ENCODE measurements at regions not wholly inside any gene's neighbourhood (a gene's known extent, or its start where the extent isn't known, plus 50 kb on each side); places are given as distances from the start of the nearest gene placed in this dataset.

- TF ChIP-seq NR2F1 (conservative IDR thresholded peaks at IDR 0.05) (no peak), NBN (IDR thresholded peaks at IDR 0.05) (no peak), CBFB (IDR thresholded peaks at IDR 0.05; ENCODE audit: low read depth) (no peak), MYC (IDR thresholded peaks at IDR 0.05; ENCODE audit: insufficient read depth, insufficient read length, insufficient replicate concordance, low read length, severe bottlenecking) (no peak), SIN3A (IDR thresholded peaks at IDR 0.05; ENCODE audit: low read depth, low read length) (no peak), ATF2 (IDR thresholded peaks at IDR 0.05; ENCODE audit: low read length) (no peak), IKZF1 (conservative IDR thresholded peaks at IDR 0.05) (no peak), CEBPZ (IDR thresholded peaks at IDR 0.05; ENCODE audit: low read depth, low read length) (no peak), ESRRA (IDR thresholded peaks at IDR 0.05; ENCODE audit: low read length) (no peak), NFYB (IDR thresholded peaks at IDR 0.05; ENCODE audit: insufficient read depth, low read depth, low read length) (no peak)
- TF ChIP-seq, protein P1, sequence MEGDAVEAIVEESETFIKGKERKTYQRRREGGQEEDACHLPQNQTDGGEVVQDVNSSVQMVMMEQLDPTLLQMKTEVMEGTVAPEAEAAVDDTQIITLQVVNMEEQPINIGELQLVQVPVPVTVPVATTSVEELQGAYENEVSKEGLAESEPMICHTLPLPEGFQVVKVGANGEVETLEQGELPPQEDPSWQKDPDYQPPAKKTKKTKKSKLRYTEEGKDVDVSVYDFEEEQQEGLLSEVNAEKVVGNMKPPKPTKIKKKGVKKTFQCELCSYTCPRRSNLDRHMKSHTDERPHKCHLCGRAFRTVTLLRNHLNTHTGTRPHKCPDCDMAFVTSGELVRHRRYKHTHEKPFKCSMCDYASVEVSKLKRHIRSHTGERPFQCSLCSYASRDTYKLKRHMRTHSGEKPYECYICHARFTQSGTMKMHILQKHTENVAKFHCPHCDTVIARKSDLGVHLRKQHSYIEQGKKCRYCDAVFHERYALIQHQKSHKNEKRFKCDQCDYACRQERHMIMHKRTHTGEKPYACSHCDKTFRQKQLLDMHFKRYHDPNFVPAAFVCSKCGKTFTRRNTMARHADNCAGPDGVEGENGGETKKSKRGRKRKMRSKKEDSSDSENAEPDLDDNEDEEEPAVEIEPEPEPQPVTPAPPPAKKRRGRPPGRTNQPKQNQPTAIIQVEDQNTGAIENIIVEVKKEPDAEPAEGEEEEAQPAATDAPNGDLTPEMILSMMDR (IDR thresholded peaks at IDR 0.05 in 2 of 3, conservative IDR thresholded peaks at IDR 0.05 in 1 of 3; ENCODE audit: control insufficient read depth in 2 of 3, extremely low read depth in 1 of 3, insufficient read depth in 1 of 3, low read depth in 3 of 3, low read length in 3 of 3): no peak
Measured at GRCh38 chr6:98287876-98288275, 546.5 kb upstream of the POU3F2 start.

Data from GM12878 (cell line).